Liver (tissue), 7 donors: ENCODE measurements at regions not wholly inside any gene's neighbourhood (a gene's known extent, or its start where the extent isn't known, plus 50 kb on each side); places are given as distances from the start of the nearest gene placed in this dataset.

Source experiments
- DNase-seq: peaks from one replicate; pipeline ENCODE4 v3.0.0-alpha.2; 2017; ENCODE audit warnings: low spot score
- H3K27ac ChIP-seq, 2 donors: one replicate each; pipeline ENCODE4 v1.7.0; 2013; ENCODE audit warnings: inconsistent platforms in 2 of 2, low read length in 2 of 2, control low read depth in 1 of 2, low read depth in 1 of 2, mild to moderate bottlenecking in 1 of 2
- H3K27me3 ChIP-seq, 4 donors: one replicate each; pipeline versions ENCODE4 v1.6.1 to v1.7.0; 2013; ENCODE audit warnings: low read length in 3 of 4, inconsistent platforms in 1 of 4, mild to moderate bottlenecking in 1 of 4, moderate library complexity in 1 of 4; ENCODE audit not compliant: control insufficient read depth in 4 of 4, insufficient read depth in 4 of 4
- H3K36me3 ChIP-seq, 4 donors: one replicate each; pipeline versions ENCODE4 v1.6.1 to v1.7.0; 2013; ENCODE audit warnings: low read length in 3 of 4, mild to moderate bottlenecking in 3 of 4, low read depth in 1 of 4, moderate library complexity in 1 of 4; ENCODE audit not compliant: control insufficient read depth in 4 of 4, insufficient read depth in 3 of 4
- H3K4me1 ChIP-seq, 4 donors: one replicate each; pipeline versions ENCODE4 v1.6.1 to v1.7.0; 2013; ENCODE audit warnings: low read length in 3 of 4, mild to moderate bottlenecking in 3 of 4, moderate library complexity in 1 of 4; ENCODE audit not compliant: control insufficient read depth in 4 of 4, insufficient read depth in 4 of 4
- H3K4me3 ChIP-seq, 3 donors: one replicate each; pipeline versions ENCODE4 v1.6.1 to v1.7.0; 2013; ENCODE audit warnings: low read length in 3 of 3, control low read depth in 1 of 3, low read depth in 1 of 3, mild to moderate bottlenecking in 1 of 3
- H3K9ac ChIP-seq, 2 donors: one replicate each; pipeline ENCODE4 v1.7.0; 2013; ENCODE audit warnings: low read length in 2 of 2, mild to moderate bottlenecking in 2 of 2, moderate library complexity in 2 of 2, control low read depth in 1 of 2, low read depth in 1 of 2
- H3K9me3 ChIP-seq, 4 donors: one replicate each; pipeline versions ENCODE4 v1.6.1 to v1.7.0; 2013; ENCODE audit warnings: low read length in 3 of 4; ENCODE audit not compliant: control insufficient read depth in 4 of 4
- FOXA1 ChIP-seq: IDR thresholded peaks from 2 replicates; pipeline ENCODE4 v1.6.1; 2016; ENCODE audit warnings: antibody characterized with exemption
- FOXA2 ChIP-seq: IDR thresholded peaks from 2 replicates; pipeline ENCODE4 v1.6.1; 2016; ENCODE audit warnings: antibody characterized with exemption
- GABPA ChIP-seq, 2 donors: IDR thresholded peaks in 1 of 2; conservative IDR thresholded peaks in 1 of 2; 2 replicates each; pipeline ENCODE4 v1.6.1; 2016; ENCODE audit warnings: antibody characterized with exemption in 2 of 2, mild to moderate bottlenecking in 1 of 2, moderate library complexity in 1 of 2
- HNF4A ChIP-seq, 2 donors: conservative IDR thresholded peaks; 2 replicates each; pipeline ENCODE4 v1.6.1; 2016; ENCODE audit warnings: antibody characterized with exemption in 2 of 2, mild to moderate bottlenecking in 2 of 2
- HNF4G ChIP-seq: IDR thresholded peaks from 2 replicates; pipeline ENCODE4 v1.6.1; 2016; ENCODE audit warnings: antibody characterized with exemption
- JUND ChIP-seq, 2 donors: IDR thresholded peaks; 2 replicates each; pipeline ENCODE4 v1.6.1; 2016; ENCODE audit warnings: antibody characterized with exemption in 2 of 2
- NR2F2 ChIP-seq: IDR thresholded peaks from 2 replicates; pipeline ENCODE4 v1.6.1; 2016; ENCODE audit warnings: antibody characterized with exemption
- RAD21 ChIP-seq, 2 donors: IDR thresholded peaks; 2 replicates each; pipeline ENCODE4 v1.6.1; 2016; ENCODE audit warnings: antibody characterized with exemption in 2 of 2, mild to moderate bottlenecking in 2 of 2
- RXRA ChIP-seq, 2 donors: IDR thresholded peaks; 2 replicates each; pipeline ENCODE4 v1.6.1; 2017 to 2018; ENCODE audit warnings: antibody characterized with exemption in 2 of 2, mild to moderate bottlenecking in 1 of 2
- TAF1 ChIP-seq: conservative IDR thresholded peaks from 2 replicates; pipeline ENCODE4 v1.6.1; 2016; ENCODE audit warnings: antibody characterized with exemption, mild to moderate bottlenecking
- YY1 ChIP-seq: IDR thresholded peaks from 2 replicates; pipeline ENCODE4 v1.6.1; 2016; ENCODE audit warnings: antibody characterized with exemption, mild to moderate bottlenecking
- WGBS: extraction: QIAGEN DNeasy Blood & Tissue Kit; methylation state at CpG from one replicate; pipeline ENCODE4 v1.1.7; 2013; 5-methylcytosine and 5-hydroxymethylcytosine counted together
- TF ChIP-seq, protein P1 (sequence below): IDR thresholded peaks from 2 replicates; pipeline ENCODE4 v1.6.1; 2016; ENCODE audit warnings: antibody characterized with exemption
- TF ChIP-seq, protein P2 (sequence below): IDR thresholded peaks from 2 replicates; pipeline ENCODE4 v1.6.1; 2016; ENCODE audit warnings: antibody characterized with exemption
- TF ChIP-seq, protein P3 (sequence below): IDR thresholded peaks from 2 replicates; pipeline ENCODE4 v1.6.1; 2016; ENCODE audit warnings: antibody characterized with exemption
- donor health status: healthy.
- donor health status: healthy.
- donor health status: healthy.
- donor health status: healthy.

DNA sequence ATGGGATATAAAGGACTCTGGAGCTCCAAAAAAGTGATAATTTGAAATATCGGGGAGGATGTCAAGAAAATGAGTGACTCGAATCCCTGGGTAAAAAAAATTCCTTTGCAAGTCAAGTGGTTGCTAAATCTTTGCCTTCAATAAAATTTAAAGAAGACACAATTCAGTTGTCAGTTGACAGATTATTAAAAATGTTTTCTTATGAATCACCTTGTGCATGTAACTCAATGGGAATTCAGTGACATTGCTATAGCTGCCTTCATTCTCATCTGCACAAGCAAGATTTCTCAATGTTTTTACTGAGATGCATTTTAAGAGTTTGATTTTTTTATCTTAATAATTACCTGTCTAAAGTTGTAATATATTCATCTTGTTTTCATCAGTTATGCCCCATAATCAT, 264.0 kb upstream of the IL12A start:
- Histone ChIP-seq H3K4me3 (no peak overlapping the region), H3K27me3 (no peaks in the 10 kb centered on the region), H3K9ac (no peak overlapping the region), H3K9me3 (no peaks in the 10 kb centered on the region), H3K4me1 (no peaks in the 10 kb centered on the region), H3K27ac (no peak overlapping the region), H3K36me3 (no peaks in the 10 kb centered on the region)
- 94% methylated on average over 2 of the region's 2 CpGs for WGBS
- no peak for DNase-seq
- TF ChIP-seq GABPA (IDR thresholded peaks at IDR 0.05 in 1 of 2, conservative IDR thresholded peaks at IDR 0.05 in 1 of 2) (no peak), HNF4G (no peak), HNF4A (conservative IDR thresholded peaks at IDR 0.05) (no peak), FOXA2 (no peak), NR2F2 (no peak)
- TF ChIP-seq, protein P1, sequence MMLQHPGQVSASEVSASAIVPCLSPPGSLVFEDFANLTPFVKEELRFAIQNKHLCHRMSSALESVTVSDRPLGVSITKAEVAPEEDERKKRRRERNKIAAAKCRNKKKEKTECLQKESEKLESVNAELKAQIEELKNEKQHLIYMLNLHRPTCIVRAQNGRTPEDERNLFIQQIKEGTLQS: no peak
- TF ChIP-seq, protein P2, sequence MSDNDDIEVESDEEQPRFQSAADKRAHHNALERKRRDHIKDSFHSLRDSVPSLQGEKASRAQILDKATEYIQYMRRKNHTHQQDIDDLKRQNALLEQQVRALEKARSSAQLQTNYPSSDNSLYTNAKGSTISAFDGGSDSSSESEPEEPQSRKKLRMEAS: no peak

DNA sequence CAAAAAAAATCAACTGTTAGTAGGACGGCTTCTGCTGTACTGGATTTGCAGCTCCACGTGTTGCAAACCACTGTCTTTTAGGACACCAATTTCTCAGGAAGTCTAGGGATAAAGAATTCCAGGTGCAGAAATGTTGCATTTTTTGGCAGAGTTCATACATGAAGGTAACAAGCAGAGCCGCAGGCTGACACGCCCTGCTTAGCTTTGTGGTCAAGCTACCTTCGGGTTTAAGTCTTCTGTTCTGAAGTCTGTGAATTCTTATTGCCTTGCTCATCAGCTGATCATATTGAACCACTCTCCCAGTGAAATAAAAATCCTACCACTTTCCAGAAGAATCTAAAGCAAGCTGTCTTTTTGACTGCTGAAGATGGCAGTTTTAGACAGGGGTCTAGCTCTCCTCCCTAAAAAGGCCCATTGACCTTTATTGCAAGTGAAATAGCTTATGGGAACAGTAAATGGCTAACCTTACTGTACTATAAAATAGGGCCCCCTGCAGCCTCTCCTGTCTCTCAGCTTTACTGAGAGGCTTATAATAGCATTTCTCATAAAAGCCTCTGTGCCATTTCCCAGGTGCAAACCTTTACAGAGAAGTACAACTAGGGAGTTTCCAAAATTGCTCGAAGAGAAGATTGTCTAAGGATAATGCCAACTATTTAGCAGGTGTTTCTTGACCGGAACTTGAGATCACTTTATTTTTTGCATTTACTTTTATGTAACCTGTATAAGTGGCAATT, 262.2 kb upstream of the IL12A start:
- H3K9ac ChIP-seq: no peak overlapping the region
- DNase-seq: no peak
- no peak for TF ChIP-seq RAD21 (IDR thresholded peaks at IDR 0.05)
- no peak for TF ChIP-seq HNF4G
- TF ChIP-seq HNF4A (conservative IDR thresholded peaks at IDR 0.05): no peak
- H3K4me3 ChIP-seq: no peak overlapping the region
- H3K36me3 ChIP-seq: no peaks in the 10 kb centered on the region
- H3K27ac ChIP-seq: no peak overlapping the region
- no peaks in the 10 kb centered on the region for H3K27me3 ChIP-seq
- WGBS: 91% methylated on average over 7 of the region's 7 CpGs
- H3K4me1 ChIP-seq: no peaks in the 10 kb centered on the region
- no peaks in the 10 kb centered on the region for H3K9me3 ChIP-seq

DNA sequence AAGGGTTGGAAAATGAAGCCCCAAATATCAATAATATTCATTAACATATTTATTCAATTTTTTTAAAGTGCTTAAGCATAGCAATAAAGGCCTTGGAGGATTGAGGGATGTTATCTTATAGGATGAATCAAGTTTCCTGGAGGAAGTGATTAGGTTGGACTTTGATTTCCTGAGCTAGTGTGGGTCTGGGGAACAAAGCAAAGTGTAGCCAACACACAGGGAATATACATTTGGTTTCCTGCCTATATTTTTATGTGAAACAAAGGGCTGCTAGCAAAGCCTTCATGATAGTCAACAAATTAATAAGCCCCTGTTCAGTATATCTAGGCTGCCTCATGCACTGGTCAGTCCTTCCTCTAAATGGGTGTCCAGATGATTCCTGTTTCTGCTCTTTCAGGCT, 261.1 kb upstream of the IL12A start:
- H3K27ac ChIP-seq: no peak overlapping the region
- no peak for DNase-seq
- no peaks in the 10 kb centered on the region for H3K4me1 ChIP-seq
- H3K9ac ChIP-seq: no peak overlapping the region
- TF ChIP-seq JUND (IDR thresholded peaks at IDR 0.05) (no peak), RXRA (IDR thresholded peaks at IDR 0.05) (no peak), RAD21 (IDR thresholded peaks at IDR 0.05) (no peak), FOXA1 (no peak), TAF1 (no peak)
- no peaks in the 10 kb centered on the region for H3K27me3 ChIP-seq
- no peak overlapping the region for H3K4me3 ChIP-seq
- no peaks in the 10 kb centered on the region for H3K9me3 ChIP-seq
- no peaks in the 10 kb centered on the region for H3K36me3 ChIP-seq

DNA sequence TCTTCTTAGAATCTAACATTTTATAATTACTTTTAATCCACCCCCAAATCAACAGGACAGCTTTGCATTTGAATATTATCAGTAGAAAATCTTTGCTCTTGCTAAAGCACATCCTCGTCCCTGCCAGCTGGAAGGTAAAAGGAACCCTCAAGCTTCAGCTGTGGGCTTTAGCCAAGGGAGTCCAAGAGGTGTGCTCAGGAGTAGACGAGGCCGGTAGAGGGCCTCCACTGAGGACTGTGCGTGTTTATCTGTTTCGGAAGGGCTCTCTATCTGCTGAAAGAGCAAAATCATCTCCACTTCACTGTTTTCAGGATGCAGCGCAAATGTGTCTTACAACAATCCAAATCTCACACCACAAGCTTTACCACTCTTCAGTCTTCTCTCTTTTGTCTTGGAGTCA, 257.4 kb upstream of the IL12A start:
- Histone ChIP-seq H3K27ac (no peak overlapping the region), H3K9ac (no peak overlapping the region), H3K36me3 (no peaks in the 10 kb centered on the region), H3K4me3 (no peak overlapping the region), H3K9me3 (no peaks in the 10 kb centered on the region), H3K4me1 (no peaks in the 10 kb centered on the region), H3K27me3 (no peaks in the 10 kb centered on the region)
- 89% methylated on average over 6 of the region's 6 CpGs for WGBS
- TF ChIP-seq, protein P3, sequence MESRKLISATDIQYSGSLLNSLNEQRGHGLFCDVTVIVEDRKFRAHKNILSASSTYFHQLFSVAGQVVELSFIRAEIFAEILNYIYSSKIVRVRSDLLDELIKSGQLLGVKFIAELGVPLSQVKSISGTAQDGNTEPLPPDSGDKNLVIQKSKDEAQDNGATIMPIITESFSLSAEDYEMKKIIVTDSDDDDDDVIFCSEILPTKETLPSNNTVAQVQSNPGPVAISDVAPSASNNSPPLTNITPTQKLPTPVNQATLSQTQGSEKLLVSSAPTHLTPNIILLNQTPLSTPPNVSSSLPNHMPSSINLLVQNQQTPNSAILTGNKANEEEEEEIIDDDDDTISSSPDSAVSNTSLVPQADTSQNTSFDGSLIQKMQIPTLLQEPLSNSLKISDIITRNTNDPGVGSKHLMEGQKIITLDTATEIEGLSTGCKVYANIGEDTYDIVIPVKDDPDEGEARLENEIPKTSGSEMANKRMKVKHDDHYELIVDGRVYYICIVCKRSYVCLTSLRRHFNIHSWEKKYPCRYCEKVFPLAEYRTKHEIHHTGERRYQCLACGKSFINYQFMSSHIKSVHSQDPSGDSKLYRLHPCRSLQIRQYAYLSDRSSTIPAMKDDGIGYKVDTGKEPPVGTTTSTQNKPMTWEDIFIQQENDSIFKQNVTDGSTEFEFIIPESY: no peak
- no peak for TF ChIP-seq YY1
- DNase-seq: no peak
